ENCODE measurements at regions not wholly inside any gene's neighbourhood (a gene's known extent, or its start where the extent isn't known, plus 50 kb on each side); places are given as distances from the start of the nearest gene placed in this dataset.

DNA sequence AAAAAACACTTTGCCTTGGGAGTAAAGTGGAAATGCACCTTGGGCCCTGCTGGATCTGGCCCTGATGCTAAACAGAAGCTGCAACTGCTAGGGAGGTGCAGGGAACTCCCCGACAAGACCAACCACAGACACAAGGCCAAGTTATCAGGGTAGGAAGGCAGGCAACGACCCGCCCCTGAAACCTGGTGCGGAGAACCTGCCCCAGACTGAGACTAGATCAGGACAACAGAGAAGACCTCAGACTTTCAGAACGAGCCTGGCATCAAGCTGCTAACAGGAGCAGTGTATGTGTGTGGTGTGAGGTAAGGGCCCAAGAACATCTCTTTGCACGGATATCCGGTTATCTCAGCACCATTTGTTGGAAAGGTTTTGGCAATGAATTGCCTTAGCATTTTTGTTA is 233.7 kb upstream of the RTL1 start:
- TF ChIP-seq, protein P1, sequence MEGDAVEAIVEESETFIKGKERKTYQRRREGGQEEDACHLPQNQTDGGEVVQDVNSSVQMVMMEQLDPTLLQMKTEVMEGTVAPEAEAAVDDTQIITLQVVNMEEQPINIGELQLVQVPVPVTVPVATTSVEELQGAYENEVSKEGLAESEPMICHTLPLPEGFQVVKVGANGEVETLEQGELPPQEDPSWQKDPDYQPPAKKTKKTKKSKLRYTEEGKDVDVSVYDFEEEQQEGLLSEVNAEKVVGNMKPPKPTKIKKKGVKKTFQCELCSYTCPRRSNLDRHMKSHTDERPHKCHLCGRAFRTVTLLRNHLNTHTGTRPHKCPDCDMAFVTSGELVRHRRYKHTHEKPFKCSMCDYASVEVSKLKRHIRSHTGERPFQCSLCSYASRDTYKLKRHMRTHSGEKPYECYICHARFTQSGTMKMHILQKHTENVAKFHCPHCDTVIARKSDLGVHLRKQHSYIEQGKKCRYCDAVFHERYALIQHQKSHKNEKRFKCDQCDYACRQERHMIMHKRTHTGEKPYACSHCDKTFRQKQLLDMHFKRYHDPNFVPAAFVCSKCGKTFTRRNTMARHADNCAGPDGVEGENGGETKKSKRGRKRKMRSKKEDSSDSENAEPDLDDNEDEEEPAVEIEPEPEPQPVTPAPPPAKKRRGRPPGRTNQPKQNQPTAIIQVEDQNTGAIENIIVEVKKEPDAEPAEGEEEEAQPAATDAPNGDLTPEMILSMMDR (conservative IDR thresholded peaks at IDR 0.05): no peak
- TF ChIP-seq ZFX (IDR thresholded peaks at IDR 0.05): no peak
